GM12874 (cell line): ENCODE measurements at regions not wholly inside any gene's neighbourhood (a gene's known extent, or its start where the extent isn't known, plus 50 kb on each side); places are given as distances from the start of the nearest gene placed in this dataset.

ENCODE experiments used
- CTCF ChIP-seq: IDR thresholded peaks from 2 replicates; pipeline ENCODE4 v1.5.1; 2011; ENCODE audit warnings: low read depth, mild to moderate bottlenecking, control low read depth, low read length, moderate library complexity; ENCODE audit not compliant: insufficient read depth

- TF ChIP-seq CTCF: no peak
Measured at GRCh38 chr9:86555661-86556060, 201.5 kb upstream of the TUT7 start.

- TF ChIP-seq CTCF: no peak
Measured at GRCh38 chr9:86550401-86550800, 196.2 kb upstream of the TUT7 start.

GRCh38 chr9:86549920-86550319 is 195.7 kb upstream of the TUT7 start:
- no peak for TF ChIP-seq CTCF

DNA sequence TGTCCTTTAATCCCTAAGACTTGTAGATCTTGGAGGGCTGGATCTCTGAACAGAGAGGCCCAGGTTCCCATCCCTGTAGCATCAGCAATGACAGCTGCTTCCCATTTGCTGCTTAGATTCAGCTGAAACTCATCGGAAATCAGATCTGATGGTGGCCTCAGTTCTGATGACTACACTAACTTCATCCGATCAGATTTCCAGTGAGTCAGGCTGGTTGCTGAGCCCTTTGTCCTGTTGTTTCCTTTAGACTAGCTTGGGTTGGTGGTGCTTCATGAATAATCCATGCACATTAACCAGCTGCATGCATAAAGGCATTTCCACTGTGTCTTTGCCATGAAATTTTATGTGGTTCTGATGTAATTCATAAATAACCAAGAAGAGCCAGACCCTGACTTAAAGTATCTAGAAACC is 195.2 kb upstream of the TUT7 start:
- no peak for TF ChIP-seq CTCF

- TF ChIP-seq CTCF: no peak
Measured at GRCh38 chr9:86548220-86548619, 194.0 kb upstream of the TUT7 start.

DNA sequence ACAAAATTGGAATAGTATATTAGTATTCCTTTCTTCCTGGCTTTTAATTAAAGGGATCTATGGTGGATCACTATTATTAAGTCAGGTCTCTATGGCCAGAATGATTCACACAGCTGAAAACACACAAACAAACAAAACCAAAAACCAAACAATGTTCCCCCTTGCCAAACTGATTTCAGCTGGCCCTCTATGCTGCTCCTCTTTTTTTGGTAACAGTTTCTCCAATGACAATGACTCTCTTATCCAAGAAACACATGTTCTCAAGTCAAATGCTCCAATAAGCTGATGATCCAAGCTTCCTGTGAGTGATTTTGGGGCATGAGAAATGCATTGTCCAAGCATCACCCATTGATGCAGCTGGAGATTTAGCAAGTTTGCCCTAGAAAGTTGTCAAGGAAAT is 193.4 kb upstream of the TUT7 start:
- no peak for TF ChIP-seq CTCF

DNA sequence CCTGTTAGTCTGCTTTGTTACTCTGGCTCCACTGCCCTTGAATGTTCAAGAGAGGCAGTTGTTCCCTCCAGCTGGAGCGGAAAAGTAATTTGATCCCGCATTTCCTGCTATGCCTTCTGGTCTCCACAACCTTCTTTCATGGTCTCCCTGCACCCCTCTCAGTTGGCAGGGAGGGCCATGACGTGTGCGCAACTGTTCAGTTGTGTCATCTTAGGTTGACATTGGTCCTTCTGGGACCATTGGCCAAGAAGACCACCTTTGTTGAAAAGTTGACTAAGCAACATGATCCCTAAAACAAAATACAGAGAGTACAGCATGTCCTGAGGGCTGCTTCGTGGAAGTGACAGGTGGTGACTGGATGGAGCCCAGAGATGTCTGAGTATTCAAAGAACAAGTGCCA is 192.5 kb upstream of the TUT7 start:
- no peak for TF ChIP-seq CTCF

GRCh38 chr9:86545090-86545489 is 190.9 kb upstream of the TUT7 start:
- TF ChIP-seq CTCF: no peak
